ENCODE measurements at regions not wholly inside any gene's neighbourhood (a gene's known extent, or its start where the extent isn't known, plus 50 kb on each side); places are given as distances from the start of the nearest gene placed in this dataset.

DNA sequence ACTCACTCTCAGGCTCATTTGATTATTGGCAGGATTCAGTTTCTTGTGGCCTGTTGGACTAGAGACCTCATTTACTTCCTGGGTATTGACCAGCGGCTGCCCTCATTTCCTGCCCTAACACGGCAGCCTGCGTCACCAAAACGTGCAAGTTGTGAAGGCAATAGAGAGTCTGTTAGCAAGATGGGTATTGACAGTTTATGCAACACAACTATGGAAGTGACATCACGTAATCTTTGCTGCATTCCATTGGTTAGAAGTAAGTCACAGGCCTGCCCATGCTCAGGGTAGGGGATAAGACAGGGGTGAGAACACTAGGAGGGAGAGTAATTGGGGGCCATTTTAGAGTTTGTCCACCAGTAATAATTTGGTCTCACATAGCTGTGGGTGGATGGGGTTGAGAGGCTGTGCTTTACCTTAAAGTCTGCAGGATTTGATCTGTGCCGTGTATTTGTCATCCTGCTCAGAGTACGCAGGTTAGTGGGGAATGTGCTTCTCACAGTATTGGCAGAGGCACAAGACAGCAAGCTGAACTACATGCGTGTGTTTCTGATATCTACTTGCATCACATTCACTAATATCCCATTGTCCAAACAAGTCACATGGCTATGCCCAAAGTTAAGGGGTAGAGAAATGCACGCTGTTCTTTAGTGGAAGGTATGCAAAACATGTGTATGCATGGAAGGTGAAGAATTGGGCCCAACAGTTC, 83.3 kb downstream of the EDEM1 start:
- no peak overlapping the region for H3K27ac ChIP-seq (ENCODE audit: low read length)
- TF ChIP-seq EZH2 (optimal IDR thresholded peaks at IDR 0.05; ENCODE audit: low read depth, low read length) (no peak), EZH2phosphoT487 (IDR thresholded peaks at IDR 0.05; ENCODE audit: low read length) (no peak)
- TF ChIP-seq, protein P1, sequence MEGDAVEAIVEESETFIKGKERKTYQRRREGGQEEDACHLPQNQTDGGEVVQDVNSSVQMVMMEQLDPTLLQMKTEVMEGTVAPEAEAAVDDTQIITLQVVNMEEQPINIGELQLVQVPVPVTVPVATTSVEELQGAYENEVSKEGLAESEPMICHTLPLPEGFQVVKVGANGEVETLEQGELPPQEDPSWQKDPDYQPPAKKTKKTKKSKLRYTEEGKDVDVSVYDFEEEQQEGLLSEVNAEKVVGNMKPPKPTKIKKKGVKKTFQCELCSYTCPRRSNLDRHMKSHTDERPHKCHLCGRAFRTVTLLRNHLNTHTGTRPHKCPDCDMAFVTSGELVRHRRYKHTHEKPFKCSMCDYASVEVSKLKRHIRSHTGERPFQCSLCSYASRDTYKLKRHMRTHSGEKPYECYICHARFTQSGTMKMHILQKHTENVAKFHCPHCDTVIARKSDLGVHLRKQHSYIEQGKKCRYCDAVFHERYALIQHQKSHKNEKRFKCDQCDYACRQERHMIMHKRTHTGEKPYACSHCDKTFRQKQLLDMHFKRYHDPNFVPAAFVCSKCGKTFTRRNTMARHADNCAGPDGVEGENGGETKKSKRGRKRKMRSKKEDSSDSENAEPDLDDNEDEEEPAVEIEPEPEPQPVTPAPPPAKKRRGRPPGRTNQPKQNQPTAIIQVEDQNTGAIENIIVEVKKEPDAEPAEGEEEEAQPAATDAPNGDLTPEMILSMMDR (IDR thresholded peaks at IDR 0.05; ENCODE audit: low read length) = no peak
- H3K4me2 ChIP-seq (ENCODE audit: low read depth, low read length) = no peak overlapping the region
- H3K9me2 ChIP-seq (replicated peaks; ENCODE audit: insufficient read depth, low read length) = no peaks in the 10 kb centered on the region
- H3K79me2 ChIP-seq (ENCODE audit: low read length) = no peaks in the 10 kb centered on the region
- H3K9me3 ChIP-seq (replicated peaks; ENCODE audit: insufficient read depth, low read length) = no peaks in the 10 kb centered on the region
- no peaks in the 10 kb centered on the region for H3K36me3 ChIP-seq (replicated peaks; ENCODE audit: insufficient read depth, low read length)
- DNase-seq = no peak
- no peak overlapping the region for H2AFZ ChIP-seq (ENCODE audit: low read length)
- no peaks in the 10 kb centered on the region for H4K20me1 ChIP-seq (ENCODE audit: insufficient read depth, low read length)
- H3K4me1 ChIP-seq (ENCODE audit: low read length) = no peaks in the 10 kb centered on the region
- H3K9ac ChIP-seq (ENCODE audit: low read length) = no peak overlapping the region
- H3K27me3 ChIP-seq (replicated peaks; ENCODE audit: insufficient read depth, low read length) = no peaks in the 10 kb centered on the region
- H3K4me3 ChIP-seq (ENCODE audit: low read length) = no peak overlapping the region
- no peaks in the 10 kb centered on the region for H3F3A ChIP-seq (ENCODE audit: insufficient read depth, low read length)

DNA sequence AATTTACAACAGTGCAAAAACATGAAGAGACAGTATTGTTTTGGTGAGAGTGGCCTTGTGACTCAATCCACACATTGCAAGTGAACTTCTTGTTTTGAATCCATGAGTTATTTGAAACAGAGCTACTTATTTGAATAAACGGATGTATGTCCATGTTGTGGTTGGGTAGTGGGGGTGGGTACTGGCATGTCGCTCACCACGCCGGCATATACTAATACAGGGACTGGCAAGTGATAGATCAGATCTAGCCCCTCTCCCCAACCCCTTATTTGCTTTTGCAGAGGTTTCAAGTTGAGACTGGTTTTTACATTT, 83.8 kb downstream of the EDEM1 start:
- TF ChIP-seq EZH2 (optimal IDR thresholded peaks at IDR 0.05; ENCODE audit: low read depth, low read length) (no peak), EZH2phosphoT487 (IDR thresholded peaks at IDR 0.05; ENCODE audit: low read length) (no peak)
- TF ChIP-seq, protein P1 (IDR thresholded peaks at IDR 0.05; ENCODE audit: low read length) = no peak
- H3F3A ChIP-seq (ENCODE audit: insufficient read depth, low read length) = no peaks in the 10 kb centered on the region
- no peak overlapping the region for H3K27ac ChIP-seq (ENCODE audit: low read length)

DNA sequence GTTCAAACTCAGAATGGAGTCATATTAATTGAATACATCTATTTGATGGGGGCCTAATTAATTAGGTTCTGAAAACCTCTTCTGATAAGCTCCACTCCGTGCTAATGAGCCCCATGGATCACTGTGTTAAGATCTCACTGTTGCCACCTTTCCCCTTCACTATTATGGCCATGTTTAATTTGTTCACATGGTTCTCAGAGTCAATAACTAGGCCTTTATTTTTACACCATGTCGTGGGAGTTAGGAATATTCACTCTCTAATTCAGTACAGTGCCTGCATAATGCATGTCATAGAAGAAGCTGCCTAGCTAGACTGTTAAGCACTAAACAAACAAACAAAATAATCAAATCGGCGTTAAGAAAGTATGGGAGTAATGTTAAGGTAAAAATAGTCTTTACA, 84.9 kb downstream of the EDEM1 start:
- Histone ChIP-seq H3K4me2 (ENCODE audit: low read depth, low read length) (no peak overlapping the region), H2AFZ (ENCODE audit: low read length) (no peak overlapping the region), H3K9ac (ENCODE audit: low read length) (no peak overlapping the region), H3K9me2 (replicated peaks; ENCODE audit: insufficient read depth, low read length) (no peaks in the 10 kb centered on the region), H3K4me1 (ENCODE audit: low read length) (no peaks in the 10 kb centered on the region), H3K27me3 (replicated peaks; ENCODE audit: insufficient read depth, low read length) (no peaks in the 10 kb centered on the region), H3K4me3 (ENCODE audit: low read length) (no peak overlapping the region), H3K9me3 (replicated peaks; ENCODE audit: insufficient read depth, low read length) (no peaks in the 10 kb centered on the region), H3K36me3 (replicated peaks; ENCODE audit: insufficient read depth, low read length) (no peaks in the 10 kb centered on the region), H3F3A (ENCODE audit: insufficient read depth, low read length) (no peaks in the 10 kb centered on the region), H3K79me2 (ENCODE audit: low read length) (no peaks in the 10 kb centered on the region), H3K27ac (ENCODE audit: low read length) (no peak overlapping the region), H4K20me1 (ENCODE audit: insufficient read depth, low read length) (no peaks in the 10 kb centered on the region)
- no peak for DNase-seq
- TF ChIP-seq EZH2 (optimal IDR thresholded peaks at IDR 0.05; ENCODE audit: low read depth, low read length) = no peak

More for the DNA sequence above, 83.8 kb downstream of the EDEM1 start:
- Histone ChIP-seq H3K4me3 (ENCODE audit: low read length) (no peak overlapping the region), H3K4me2 (ENCODE audit: low read depth, low read length) (no peak overlapping the region), H3K9me3 (replicated peaks; ENCODE audit: insufficient read depth, low read length) (no peaks in the 10 kb centered on the region), H3K36me3 (replicated peaks; ENCODE audit: insufficient read depth, low read length) (no peaks in the 10 kb centered on the region), H4K20me1 (ENCODE audit: insufficient read depth, low read length) (no peaks in the 10 kb centered on the region), H3K79me2 (ENCODE audit: low read length) (no peaks in the 10 kb centered on the region), H3K27me3 (replicated peaks; ENCODE audit: insufficient read depth, low read length) (no peaks in the 10 kb centered on the region), H2AFZ (ENCODE audit: low read length) (no peak overlapping the region), H3K4me1 (ENCODE audit: low read length) (no peaks in the 10 kb centered on the region), H3K9me2 (replicated peaks; ENCODE audit: insufficient read depth, low read length) (no peaks in the 10 kb centered on the region), H3K9ac (ENCODE audit: low read length) (no peak overlapping the region)
- no peak for DNase-seq

DNA sequence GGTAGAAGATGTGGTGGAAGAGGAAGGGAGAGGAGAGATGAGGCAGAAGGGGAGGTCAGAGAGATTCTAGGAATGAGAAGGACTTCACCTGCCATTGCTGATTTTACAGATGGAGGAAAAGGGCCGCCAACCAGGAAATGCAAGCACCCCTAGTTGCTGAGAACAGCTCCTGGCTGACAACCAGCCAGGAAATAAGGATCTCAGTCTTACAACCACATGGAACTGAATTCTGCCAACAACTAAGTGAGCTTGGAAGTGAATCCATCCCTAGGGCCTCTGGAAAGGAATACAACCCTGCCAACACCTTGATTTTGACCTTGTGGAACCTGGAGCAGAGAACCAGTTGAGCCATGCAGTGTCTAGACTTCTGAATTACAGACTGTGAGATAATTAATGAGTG, 86.6 kb downstream of the EDEM1 start:
- no peaks in the 10 kb centered on the region for H3K79me2 ChIP-seq (ENCODE audit: low read length)
- H3K9me2 ChIP-seq (replicated peaks; ENCODE audit: insufficient read depth, low read length) = no peaks in the 10 kb centered on the region
- no peaks in the 10 kb centered on the region for H3F3A ChIP-seq (ENCODE audit: insufficient read depth, low read length)
- TF ChIP-seq EZH2 (optimal IDR thresholded peaks at IDR 0.05; ENCODE audit: low read depth, low read length) = no peak
- no peak for TF ChIP-seq EZH2phosphoT487 (IDR thresholded peaks at IDR 0.05; ENCODE audit: low read length)
- TF ChIP-seq, protein P1 (IDR thresholded peaks at IDR 0.05; ENCODE audit: low read length) = no peak
- no peaks in the 10 kb centered on the region for H3K4me1 ChIP-seq (ENCODE audit: low read length)
- H3K27ac ChIP-seq (ENCODE audit: low read length) = no peak overlapping the region
- no peaks in the 10 kb centered on the region for H4K20me1 ChIP-seq (ENCODE audit: insufficient read depth, low read length)
- H3K4me3 ChIP-seq (ENCODE audit: low read length) = no peak overlapping the region
- H3K4me2 ChIP-seq (ENCODE audit: low read depth, low read length) = no peak overlapping the region
- DNase-seq = no peak
- no peak overlapping the region for H3K9ac ChIP-seq (ENCODE audit: low read length)
- no peak overlapping the region for H2AFZ ChIP-seq (ENCODE audit: low read length)
- no peaks in the 10 kb centered on the region for H3K27me3 ChIP-seq (replicated peaks; ENCODE audit: insufficient read depth, low read length)
- H3K36me3 ChIP-seq (replicated peaks; ENCODE audit: insufficient read depth, low read length) = no peaks in the 10 kb centered on the region
- no peaks in the 10 kb centered on the region for H3K9me3 ChIP-seq (replicated peaks; ENCODE audit: insufficient read depth, low read length)
